K562 (cell line): ENCODE measurements at regions not wholly inside any gene's neighbourhood (a gene's known extent, or its start where the extent isn't known, plus 50 kb on each side); places are given as distances from the start of the nearest gene placed in this dataset.

Source experiments
- ATAC-seq: fragments of 200-7000 bp; cut with Tn5 transposase; 3 replicates; pipeline ENCODE4 v1.9.1; 2020; ENCODE audit warnings: moderate library complexity
- BruUV-seq: library from RNA; stranded (reverse); fragments of 400-500 nt; replicated peaks from 2 replicates; lab custom pipeline; 2021; lab: Mats Ljungman, UMichigan
- CTCF ChIA-PET: fragments of 300-600 bp; formaldehyde crosslinking; extraction: SDS; loops from one replicate; lab custom pipeline; 2021; ENCODE audit warnings: low intra/inter-chr PET ratio; lab: Yijun Ruan, JAX
- POLR2A ChIA-PET: fragments of 300-600, 350-650 bp; sonication (Branson Sonifier 250); formaldehyde crosslinking; extraction: SDS; loops from one replicate; lab custom pipeline; 2021; ENCODE audit warnings: antibody characterized with exemption, inconsistent platforms; lab: Yijun Ruan, JAX
- DNase-seq, 4 experiments: peaks; one replicate each; pipeline versions ENCODE4 v3.0.0 to v3.0.0-alpha.2; 2011 to 2018; ENCODE audit warnings: low spot score in 3 of 4, mixed read lengths in 3 of 4; ENCODE audit errors: extremely low read depth in 1 of 4
- FAIRE-seq: peaks from 2 replicates; lab custom pipeline; 2011; peaks lifted over from hg19 to GRCh38; lab: Jason Lieb, UNC
- H2AFZ ChIP-seq: 2 replicates; pipeline ENCODE4 v1.6.0; 2011; ENCODE audit warnings: low read depth, low read length, control low read depth, inconsistent platforms
- H3K27ac ChIP-seq: fragments of 200-600 bp; 3 replicates; pipeline ENCODE4 v1.8.0; 2011; ENCODE audit warnings: low read depth, mild to moderate bottlenecking, control low read depth, inconsistent platforms, low read length, moderate library complexity, mixed read lengths; ENCODE audit errors: extremely low read depth
- H3K27me3 ChIP-seq, 2 experiments: fragments of 300-600 bp in 1 of 2; 2 replicates in 1 of 2; 3 replicates in 1 of 2; pipeline versions ENCODE4 v1.6.0 to v1.8.0; 2011; ENCODE audit warnings: inconsistent platforms in 2 of 2, low read length in 2 of 2, mild to moderate bottlenecking in 1 of 2, mixed read lengths in 1 of 2, moderate library complexity in 1 of 2; ENCODE audit not compliant: control insufficient read depth in 2 of 2, insufficient read depth in 2 of 2
- H3K36me3 ChIP-seq: fragments of 300-600 bp; 3 replicates; pipeline ENCODE4 v1.8.0; 2011; ENCODE audit warnings: mild to moderate bottlenecking, low read length, inconsistent platforms; ENCODE audit not compliant: control insufficient read depth, insufficient read depth
- H3K4me1 ChIP-seq, 2 experiments: fragments of 200-600 bp in 1 of 2; replicated peaks in 1 of 2; 2 replicates in 1 of 2; 3 replicates in 1 of 2; pipeline versions ENCODE4 v1.5.1 to v1.8.0; 2011; ENCODE audit warnings: inconsistent platforms in 2 of 2, low read length in 2 of 2, mild to moderate bottlenecking in 1 of 2, mixed read lengths in 1 of 2, moderate library complexity in 1 of 2; ENCODE audit not compliant: control insufficient read depth in 2 of 2, insufficient read depth in 2 of 2
- H3K4me2 ChIP-seq: 2 replicates; pipeline ENCODE4 v1.6.1; 2011; ENCODE audit warnings: low read length, control low read depth, inconsistent platforms, mixed read lengths; ENCODE audit not compliant: insufficient read depth
- H3K4me3 ChIP-seq: fragments of 200-600 bp; sonication (generic), shearing (Covaris generic); 2 replicates; pipeline ENCODE4 v1.5.1; 2016; ENCODE audit warnings: control low read depth, inconsistent platforms
- H3K79me2 ChIP-seq: fragments of 200-600 bp; 3 replicates; pipeline ENCODE4 v1.8.0; 2011; ENCODE audit warnings: low read length, inconsistent platforms; ENCODE audit not compliant: control insufficient read depth, insufficient read depth
- H3K9ac ChIP-seq, 2 experiments: 2 replicates each; pipeline versions ENCODE4 v1.6.0 to v1.6.1; 2011; ENCODE audit warnings: low read depth in 2 of 2, low read length in 2 of 2, control low read depth in 1 of 2, inconsistent platforms in 1 of 2, mild to moderate bottlenecking in 1 of 2, mixed read lengths in 1 of 2; ENCODE audit not compliant: insufficient read depth in 1 of 2
- H3K9me1 ChIP-seq: one replicate; pipeline ENCODE4 v1.6.0; 2011; ENCODE audit warnings: inconsistent platforms, mild to moderate bottlenecking, low read length, moderate library complexity; ENCODE audit not compliant: control insufficient read depth, insufficient read depth
- H3K9me3 ChIP-seq: replicated peaks from 2 replicates; pipeline ENCODE4 v1.5.1; 2011; ENCODE audit warnings: low read depth, low read length, inconsistent platforms; ENCODE audit not compliant: control insufficient read depth, insufficient read depth
- H4K20me1 ChIP-seq: replicated peaks from 2 replicates; pipeline ENCODE4 v1.6.1; 2011; ENCODE audit warnings: low read length, inconsistent platforms, mixed read lengths; ENCODE audit not compliant: control insufficient read depth, insufficient read depth
- BCL6 ChIP-seq: fragments of 250-450 bp; sonication (Bioruptor Pico); IDR thresholded peaks from 2 replicates; pipeline ENCODE4 v1.4.0; 2020
- GATA2 ChIP-seq: sonication (generic); formaldehyde crosslinking; IDR thresholded peaks from 2 replicates; pipeline ENCODE4 v1.4.0; 2020; ENCODE audit warnings: mild to moderate bottlenecking, missing genetic modification reagents
- HDAC3 ChIP-seq: fragments of 450-650 bp; IDR thresholded peaks from 2 replicates; pipeline ENCODE4 v1.6.1; 2018; ENCODE audit warnings: borderline replicate concordance, mild to moderate bottlenecking, moderate library complexity; ENCODE audit not compliant: partially characterized antibody
- KLF1 ChIP-seq: fragments of 450-650 bp; IDR thresholded peaks from 2 replicates; pipeline ENCODE4 v1.6.1; 2016; ENCODE audit warnings: missing genetic modification characterization, missing compliant biosample characterization
- MAZ ChIP-seq, 2 experiments: fragments of 450-650 bp in 1 of 2; sonication (generic) in 1 of 2; formaldehyde crosslinking; IDR thresholded peaks in 1 of 2; conservative IDR thresholded peaks in 1 of 2; 2 replicates each; pipeline versions ENCODE4 v1.4.0 to v1.5.0; 2020; ENCODE audit warnings: mild to moderate bottlenecking in 1 of 2, missing genetic modification reagents in 1 of 2
- NRF1 ChIP-seq, 2 experiments: fragments of 450-650 bp; IDR thresholded peaks in 1 of 2; conservative IDR thresholded peaks in 1 of 2; 2 replicates each; pipeline ENCODE4 v1.6.1; 2014; ENCODE audit warnings: mild to moderate bottlenecking in 2 of 2
- RBM22 ChIP-seq: fragments of 200-400 bp; formaldehyde crosslinking; IDR thresholded peaks from 2 replicates; pipeline ENCODE4 v1.6.1; 2018; ENCODE audit warnings: low read length, low read depth; ENCODE audit not compliant: poor library complexity, severe bottlenecking
- RBM25 ChIP-seq: fragments of 200-400 bp; formaldehyde crosslinking; IDR thresholded peaks from 2 replicates; pipeline ENCODE4 v1.6.1; 2018; ENCODE audit warnings: low read length, low read depth, moderate library complexity; ENCODE audit not compliant: severe bottlenecking
- RFX5 ChIP-seq: IDR thresholded peaks from 2 replicates; pipeline ENCODE4 v1.6.1; 2011; ENCODE audit warnings: low read depth, mild to moderate bottlenecking, improper control_type of control experiment, low read length
- SNRNP70 ChIP-seq: fragments of 200-400 bp; formaldehyde crosslinking; optimal IDR thresholded peaks from 2 replicates; pipeline ENCODE3; 2017; ENCODE audit warnings: low read depth, low read length
- SOX6 ChIP-seq: fragments of 450-650 bp; IDR thresholded peaks from 2 replicates; pipeline ENCODE4 v1.6.1; 2014; ENCODE audit warnings: mild to moderate bottlenecking
- ZBTB1 ChIP-seq: sonication (generic); formaldehyde crosslinking; IDR thresholded peaks from 2 replicates; pipeline ENCODE4 v1.8.1; 2023; ENCODE audit warnings: missing genetic modification reagents, low read depth, mild to moderate bottlenecking, borderline replicate concordance
- ZNF551 ChIP-seq: fragments of 250-450 bp; sonication (Bioruptor Pico); IDR thresholded peaks from 2 replicates; pipeline ENCODE4 v1.5.0; 2021; ENCODE audit warnings: mild to moderate bottlenecking, moderate library complexity
- ZNF644 ChIP-seq: fragments of 200-800 bp; sonication (Bioruptor generic); IDR thresholded peaks from 2 replicates; pipeline ENCODE4 v1.6.1; 2016; ENCODE audit warnings: low read depth, missing genetic modification characterization, missing compliant biosample characterization
- ZNF785 ChIP-seq: fragments of 250-450 bp; sonication (Bioruptor Pico); IDR thresholded peaks from 2 replicates; pipeline ENCODE4 v1.4.0; 2020; ENCODE audit warnings: mild to moderate bottlenecking
- WGBS: fragments of 100-300 bp; shearing (Covaris generic); methylation state at CpG from one replicate; pipeline ENCODE4 v1.1.6; 2016; ENCODE audit warnings: low coverage, mixed read lengths; ENCODE audit not compliant: insufficient coverage; ENCODE audit errors: missing lambda C conversion rate; 5-methylcytosine and 5-hydroxymethylcytosine counted together
- in situ Hi-C: fragments of 300-500 bp; cut with MboI; formaldehyde crosslinking; loops from 4 replicates; pipeline ENCODE4 v1.15.0; 2018; ENCODE audit warnings: inconsistent platforms, mixed read lengths
- intact Hi-C: fragments of 100-400 bp; cut with micrococcal nuclease; formaldehyde crosslinking; loops from 2 replicates; pipeline ENCODE4 v1.14.2; 2022
- TF ChIP-seq, protein P1 (sequence below): fragments of 450-650 bp; formaldehyde crosslinking; conservative IDR thresholded peaks from 2 replicates; pipeline ENCODE4 v1.4.0; 2022; ENCODE audit warnings: mild to moderate bottlenecking, missing genetic modification characterization
- TF ChIP-seq, protein P2 (sequence below): fragments of 450-650 bp; formaldehyde crosslinking; IDR thresholded peaks from 2 replicates; pipeline ENCODE4 v1.4.0; 2020; ENCODE audit warnings: mild to moderate bottlenecking, moderate library complexity
- TF ChIP-seq, protein P3 (sequence below): sonication (generic); formaldehyde crosslinking; IDR thresholded peaks from 2 replicates; pipeline ENCODE4 v1.9.0; 2022; ENCODE audit warnings: mild to moderate bottlenecking, missing genetic modification reagents

DNA sequence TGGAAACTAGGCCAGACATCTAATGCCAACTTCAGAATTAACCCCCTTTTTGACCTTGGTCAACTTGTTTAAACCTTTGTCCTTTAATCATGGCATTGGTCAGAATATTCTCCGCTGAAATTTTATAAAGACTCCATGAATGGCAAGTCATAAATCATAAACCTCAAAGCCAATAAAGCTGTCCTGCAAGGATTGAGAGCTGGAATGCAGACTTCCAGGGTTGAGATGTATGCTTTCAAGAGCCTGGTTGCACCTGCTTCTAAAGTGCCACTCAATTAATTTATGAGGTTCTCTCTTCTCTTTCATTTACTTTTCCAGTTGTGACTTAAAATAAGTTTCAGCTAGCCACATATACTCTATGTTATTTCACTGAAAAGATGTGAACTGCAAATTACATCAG is 136.2 kb upstream of the HCCS start (continued):
- TF ChIP-seq, protein P1, sequence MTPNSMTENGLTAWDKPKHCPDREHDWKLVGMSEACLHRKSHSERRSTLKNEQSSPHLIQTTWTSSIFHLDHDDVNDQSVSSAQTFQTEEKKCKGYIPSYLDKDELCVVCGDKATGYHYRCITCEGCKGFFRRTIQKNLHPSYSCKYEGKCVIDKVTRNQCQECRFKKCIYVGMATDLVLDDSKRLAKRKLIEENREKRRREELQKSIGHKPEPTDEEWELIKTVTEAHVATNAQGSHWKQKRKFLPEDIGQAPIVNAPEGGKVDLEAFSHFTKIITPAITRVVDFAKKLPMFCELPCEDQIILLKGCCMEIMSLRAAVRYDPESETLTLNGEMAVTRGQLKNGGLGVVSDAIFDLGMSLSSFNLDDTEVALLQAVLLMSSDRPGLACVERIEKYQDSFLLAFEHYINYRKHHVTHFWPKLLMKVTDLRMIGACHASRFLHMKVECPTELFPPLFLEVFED (CRISPR knock-in tag): no peak
- TF ChIP-seq ZBTB1 (CRISPR knock-in tag): no peak
- TF ChIP-seq SNRNP70: no peak
- no peak for TF ChIP-seq GATA2 (CRISPR knock-in tag)
- TF ChIP-seq, protein P2, sequence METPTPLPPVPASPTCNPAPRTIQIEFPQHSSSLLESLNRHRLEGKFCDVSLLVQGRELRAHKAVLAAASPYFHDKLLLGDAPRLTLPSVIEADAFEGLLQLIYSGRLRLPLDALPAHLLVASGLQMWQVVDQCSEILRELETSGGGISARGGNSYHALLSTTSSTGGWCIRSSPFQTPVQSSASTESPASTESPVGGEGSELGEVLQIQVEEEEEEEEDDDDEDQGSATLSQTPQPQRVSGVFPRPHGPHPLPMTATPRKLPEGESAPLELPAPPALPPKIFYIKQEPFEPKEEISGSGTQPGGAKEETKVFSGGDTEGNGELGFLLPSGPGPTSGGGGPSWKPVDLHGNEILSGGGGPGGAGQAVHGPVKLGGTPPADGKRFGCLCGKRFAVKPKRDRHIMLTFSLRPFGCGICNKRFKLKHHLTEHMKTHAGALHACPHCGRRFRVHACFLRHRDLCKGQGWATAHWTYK: no peak

DNA sequence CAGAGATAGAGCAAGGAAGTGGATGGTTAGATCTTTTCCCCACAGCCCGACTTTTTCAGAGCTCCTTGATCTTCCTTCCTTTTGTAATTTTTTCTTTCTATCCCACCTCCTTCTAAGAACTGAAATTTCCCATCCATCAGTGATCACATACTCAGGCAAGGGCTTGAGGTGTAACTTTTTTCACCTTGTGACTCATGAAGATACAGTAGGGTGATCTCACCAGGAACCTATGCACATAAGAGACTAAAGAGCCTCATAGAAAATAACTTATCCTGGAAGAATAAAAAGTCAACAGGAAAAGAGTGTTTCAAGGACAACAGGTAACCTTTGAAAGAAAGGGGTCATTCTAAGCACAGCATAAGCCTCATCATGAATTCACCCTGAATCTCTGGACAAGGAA is 131.2 kb upstream of the HCCS start:
- 0% methylated on average over 1 of the region's 1 CpG for WGBS
- no peak for ATAC-seq

More for the DNA sequence above, 131.2 kb upstream of the HCCS start:
- no peak overlapping the region for H3K9ac ChIP-seq
- intact Hi-C loops: no loop called here
- DNase-seq: no peak
- in situ Hi-C loops: no loop called here
- H2AFZ ChIP-seq: no peak overlapping the region
- H3K27ac ChIP-seq: no peak overlapping the region
- CTCF ChIA-PET: no interaction called here
- H3K9me1 ChIP-seq: no peaks in the 10 kb centered on the region
- no peaks in the 10 kb centered on the region for H3K9me3 ChIP-seq
- POLR2A ChIA-PET: no interaction called here
- H3K4me3 ChIP-seq: no peak overlapping the region
- no peaks in the 10 kb centered on the region for H4K20me1 ChIP-seq
- no TSS peak for BruUV-seq
- no peaks in the 10 kb centered on the region for H3K36me3 ChIP-seq
- no peak for FAIRE-seq
- no peaks in the 10 kb centered on the region for H3K4me1 ChIP-seq
- H3K4me2 ChIP-seq: no peak overlapping the region
- no peaks in the 10 kb centered on the region for H3K79me2 ChIP-seq
- no peaks in the 10 kb centered on the region; a peak in 1 of 5 replicates for H3K27me3 ChIP-seq
- TF ChIP-seq SOX6: no peak
- no peak for TF ChIP-seq RBM22
- no peak for TF ChIP-seq KLF1 (tag)
- no peak for TF ChIP-seq RFX5
- TF ChIP-seq HDAC3: no peak
- TF ChIP-seq NRF1 (conservative IDR thresholded peaks at IDR 0.05 in 1 of 2, IDR thresholded peaks at IDR 0.05 in 1 of 2): no peak
- TF ChIP-seq, protein P3, sequence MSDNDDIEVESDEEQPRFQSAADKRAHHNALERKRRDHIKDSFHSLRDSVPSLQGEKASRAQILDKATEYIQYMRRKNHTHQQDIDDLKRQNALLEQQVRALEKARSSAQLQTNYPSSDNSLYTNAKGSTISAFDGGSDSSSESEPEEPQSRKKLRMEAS: no peak
- TF ChIP-seq ZNF551 (CRISPR knock-in tag): no peak
- TF ChIP-seq ZNF785 (CRISPR knock-in tag): no peak
- TF ChIP-seq MAZ (CRISPR knock-in tag; conservative IDR thresholded peaks at IDR 0.05 in 1 of 2, IDR thresholded peaks at IDR 0.05 in 1 of 2): no peak
- TF ChIP-seq ZNF644: no peak
- no peak for TF ChIP-seq BCL6
- TF ChIP-seq RBM25: no peak
